MM.1S (cell line): ENCODE measurements at regions not wholly inside any gene's neighbourhood (a gene's known extent, or its start where the extent isn't known, plus 50 kb on each side); places are given as distances from the start of the nearest gene placed in this dataset.

Experiments
- DNase-seq: peaks from one replicate; pipeline ENCODE4 v3.0.0-alpha.2; 2015
- H2AFZ ChIP-seq: fragments of 300-600 bp; sonication (generic); 2 replicates; pipeline ENCODE4 v1.6.0; 2016; ENCODE audit warnings: antibody characterized with exemption, low read length
- H3F3A ChIP-seq: fragments of 300-600 bp; sonication (generic); 2 replicates; pipeline ENCODE4 v1.6.1; 2016; ENCODE audit warnings: mild to moderate bottlenecking, antibody characterized with exemption, low read length, moderate library complexity, mixed read lengths; ENCODE audit not compliant: insufficient read depth
- H3K27ac ChIP-seq: fragments of 300-600 bp; sonication (generic); 2 replicates; pipeline ENCODE4 v1.5.1; 2016; ENCODE audit warnings: mild to moderate bottlenecking, low read length
- H3K27me3 ChIP-seq: fragments of 300-600 bp; sonication (generic); replicated peaks from 2 replicates; pipeline ENCODE4 v1.6.0; 2016; ENCODE audit warnings: low read length; ENCODE audit not compliant: insufficient read depth
- H3K36me3 ChIP-seq: fragments of 300-600 bp; sonication (generic); replicated peaks from 2 replicates; pipeline ENCODE4 v1.6.1; 2016; ENCODE audit warnings: mild to moderate bottlenecking, low read length, mixed read lengths; ENCODE audit not compliant: insufficient read depth
- H3K4me1 ChIP-seq: fragments of 300-600 bp; sonication (generic); 2 replicates; pipeline ENCODE4 v1.6.1; 2016; ENCODE audit warnings: low read length, mixed read lengths
- H3K4me2 ChIP-seq: fragments of 300-600 bp; sonication (generic); 2 replicates; pipeline ENCODE4 v1.6.0; 2016; ENCODE audit warnings: low read depth, low read length
- H3K4me3 ChIP-seq: fragments of 300-600 bp; sonication (generic); 2 replicates; pipeline ENCODE4 v1.5.1; 2016; ENCODE audit warnings: low read length, mixed read lengths
- H3K79me2 ChIP-seq: fragments of 300-600 bp; sonication (generic); 2 replicates; pipeline ENCODE4 v1.6.1; 2016; ENCODE audit warnings: mixed run types, low read length, mixed read lengths
- H3K9ac ChIP-seq: fragments of 300-600 bp; sonication (generic); 2 replicates; pipeline ENCODE4 v1.6.1; 2016; ENCODE audit warnings: low read length, mixed read lengths
- H3K9me2 ChIP-seq: fragments of 300-600 bp; sonication (generic); replicated peaks from 2 replicates; pipeline ENCODE4 v1.6.1; 2016; ENCODE audit warnings: mild to moderate bottlenecking, low read length, mixed read lengths; ENCODE audit not compliant: insufficient read depth
- H3K9me3 ChIP-seq: fragments of 300-600 bp; sonication (generic); replicated peaks from 2 replicates; pipeline ENCODE4 v1.6.1; 2016; ENCODE audit warnings: mild to moderate bottlenecking, low read length, mixed read lengths; ENCODE audit not compliant: insufficient read depth
- H4K20me1 ChIP-seq: fragments of 300-600 bp; sonication (generic); 2 replicates; pipeline ENCODE4 v1.6.1; 2016; ENCODE audit warnings: mild to moderate bottlenecking, low read length, moderate library complexity, mixed read lengths; ENCODE audit not compliant: insufficient read depth
- CTCF ChIP-seq: fragments of 300-600 bp; sonication (generic); IDR thresholded peaks from 2 replicates; pipeline ENCODE4 v1.5.1; 2016; ENCODE audit warnings: antibody characterized with exemption, low read length, mixed read lengths
- EZH2 ChIP-seq: fragments of 300-600 bp; sonication (generic); optimal IDR thresholded peaks from 2 replicates; pipeline ENCODE3; 2017; ENCODE audit warnings: low read depth, mild to moderate bottlenecking, antibody characterized with exemption, low read length, mixed read lengths
- EZH2phosphoT487 ChIP-seq: fragments of 300-600 bp; sonication (generic); IDR thresholded peaks from 2 replicates; pipeline ENCODE4 v1.6.1; 2018; ENCODE audit warnings: antibody characterized with exemption, low read length

- Histone ChIP-seq H3F3A (no peaks in the 10 kb centered on the region), H3K4me1 (no peaks in the 10 kb centered on the region), H4K20me1 (no peaks in the 10 kb centered on the region), H2AFZ (no peak overlapping the region), H3K9me2 (no peaks in the 10 kb centered on the region), H3K4me2 (no peak overlapping the region), H3K4me3 (no peak overlapping the region), H3K9ac (no peak overlapping the region), H3K36me3 (no peaks in the 10 kb centered on the region), H3K9me3 (no peaks in the 10 kb centered on the region), H3K27ac (no peak overlapping the region), H3K27me3 (no peaks in the 10 kb centered on the region), H3K79me2 (no peaks in the 10 kb centered on the region)
- no peak for DNase-seq
- TF ChIP-seq CTCF (no peak), EZH2 (no peak), EZH2phosphoT487 (no peak)
These were observed 265.9 kb upstream of the FERMT1 start for GRCh38 chr20:6388671-6389197.

- H3K4me3 ChIP-seq = no peak overlapping the region
- H3K9me2 ChIP-seq = no peaks in the 10 kb centered on the region
- H3K4me1 ChIP-seq = no peaks in the 10 kb centered on the region
- H3K9ac ChIP-seq = no peak overlapping the region
- no peaks in the 10 kb centered on the region for H3K36me3 ChIP-seq
- H3F3A ChIP-seq = no peaks in the 10 kb centered on the region
- H2AFZ ChIP-seq = no peak overlapping the region
- no peaks in the 10 kb centered on the region for H3K9me3 ChIP-seq
- DNase-seq = no peak
- no peaks in the 10 kb centered on the region for H4K20me1 ChIP-seq
- H3K79me2 ChIP-seq = no peaks in the 10 kb centered on the region
- H3K4me2 ChIP-seq = no peak overlapping the region
- no peak overlapping the region for H3K27ac ChIP-seq
- H3K27me3 ChIP-seq = no peaks in the 10 kb centered on the region
- TF ChIP-seq EZH2 (no peak), CTCF (no peak), EZH2phosphoT487 (no peak)
These were observed 262.2 kb upstream of the FERMT1 start for GRCh38 chr20:6384956-6385486.

GRCh38 chr20:6384380-6384779, 261.6 kb upstream of the FERMT1 start:
- no peaks in the 10 kb centered on the region for H3K36me3 ChIP-seq
- no peak for DNase-seq

More at GRCh38 chr20:6384380-6384779, 261.6 kb upstream of the FERMT1 start:
- H3K9me3 ChIP-seq = no peaks in the 10 kb centered on the region
- no peaks in the 10 kb centered on the region for H3K4me1 ChIP-seq
- no peaks in the 10 kb centered on the region for H3F3A ChIP-seq
- TF ChIP-seq CTCF (no peak), EZH2phosphoT487 (no peak), EZH2 (no peak)
- H2AFZ ChIP-seq = no peak overlapping the region
- no peaks in the 10 kb centered on the region for H3K79me2 ChIP-seq
- H4K20me1 ChIP-seq = no peaks in the 10 kb centered on the region
- no peak overlapping the region for H3K4me2 ChIP-seq
- H3K27me3 ChIP-seq = no peaks in the 10 kb centered on the region
- no peaks in the 10 kb centered on the region for H3K9me2 ChIP-seq
- H3K9ac ChIP-seq = no peak overlapping the region
- no peak overlapping the region for H3K27ac ChIP-seq
- no peak overlapping the region for H3K4me3 ChIP-seq
